ENCODE measurements at regions not wholly inside any gene's neighbourhood (a gene's known extent, or its start where the extent isn't known, plus 50 kb on each side); places are given as distances from the start of the nearest gene placed in this dataset.

DNA sequence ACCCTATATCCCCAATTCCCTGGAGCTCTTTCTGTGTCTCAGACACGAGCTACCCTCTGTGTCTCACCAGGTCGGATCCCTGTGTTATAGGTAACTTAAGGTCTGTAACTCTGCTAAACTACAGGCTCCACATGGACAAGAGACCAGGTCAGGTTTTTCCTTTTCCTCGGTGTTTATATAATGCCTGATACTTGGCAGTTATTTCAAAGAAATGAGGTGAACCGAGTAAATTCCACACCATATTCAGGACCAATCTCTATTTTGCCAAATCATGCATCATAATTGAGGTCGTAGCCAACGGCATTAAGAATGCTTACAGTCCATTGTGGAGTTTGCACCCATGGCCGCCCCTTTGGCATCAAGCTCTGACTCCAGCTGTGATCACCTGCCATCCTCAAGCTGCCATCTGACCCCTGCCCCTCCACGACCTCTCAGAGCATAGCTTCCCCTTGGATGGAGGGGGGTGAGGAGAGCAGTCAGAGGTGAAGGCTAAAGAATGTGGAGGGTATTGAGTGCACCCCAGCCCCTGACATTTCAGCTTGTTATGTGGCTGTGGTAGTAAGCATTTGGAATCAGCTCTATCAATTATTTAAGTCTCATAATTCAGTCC is 434.7 kb upstream of the RBFOX1 start:
- no peaks in the 10 kb centered on the region for H3K79me2 ChIP-seq (ENCODE audit: insufficient read depth, low read length)
- no peak overlapping the region for H3K4me2 ChIP-seq (ENCODE audit: low read length)
- ChIA-PET CTCF (no interaction called here), POLR2A (no interaction called here), RAD21 (ENCODE audit: low non-redundant PET in 1 of 2, low total read pairs in 2 of 2, uncharacterized antibody in 2 of 2, unreplicated experiment in 2 of 2) (no interaction called here)
- no peak overlapping the region for H2AFZ ChIP-seq (ENCODE audit: low read depth, low read length, poor library complexity, severe bottlenecking)
- H3K9me2 ChIP-seq (ENCODE audit: insufficient read depth): no peaks in the 10 kb centered on the region
- no peaks in the 10 kb centered on the region for H3K27me3 ChIP-seq (ENCODE audit: insufficient read depth, low read length)
- H3K36me3 ChIP-seq (ENCODE audit: control insufficient read depth in 1 of 2, insufficient read depth in 2 of 2, low read length in 2 of 2): no peaks in the 10 kb centered on the region
- ATAC-seq (no peak), DNase-seq (ENCODE audit: low read depth, low spot score) (no peak)
- H3K4me1 ChIP-seq (ENCODE audit: control insufficient read depth in 1 of 2, insufficient read depth in 2 of 2, low read length in 2 of 2): no peaks in the 10 kb centered on the region
- no peak for TF ChIP-seq JUND (IDR thresholded peaks at IDR 0.05)
- TF ChIP-seq SP1 (IDR thresholded peaks at IDR 0.05; ENCODE audit: low read depth): no peak
- TF ChIP-seq ZNF274 (IDR thresholded peaks at IDR 0.05; ENCODE audit: low read depth, low read length): no peak
- TF ChIP-seq POLR2AphosphoS5 (IDR thresholded peaks at IDR 0.05; ENCODE audit: low read depth, low read length): no peak
- TF ChIP-seq CBX3 (IDR thresholded peaks at IDR 0.05; ENCODE audit: low read depth): no peak
- TF ChIP-seq MAX (IDR thresholded peaks at IDR 0.05): no peak
- no peak for TF ChIP-seq EZH2phosphoT487 (IDR thresholded peaks at IDR 0.05; ENCODE audit: borderline replicate concordance)
- TF ChIP-seq POLR2A (IDR thresholded peaks at IDR 0.05; ENCODE audit: borderline replicate concordance, extremely low read depth, insufficient read depth, insufficient read length): no peak
- TF ChIP-seq SRF (IDR thresholded peaks at IDR 0.05; ENCODE audit: low read depth): no peak
- no peak for TF ChIP-seq CEBPB (IDR thresholded peaks at IDR 0.05; ENCODE audit: low read depth)
- TF ChIP-seq YY1 (IDR thresholded peaks at IDR 0.05; ENCODE audit: extremely low read depth, insufficient replicate concordance, low read depth, low read length): no peak
- TF ChIP-seq, protein P1, sequence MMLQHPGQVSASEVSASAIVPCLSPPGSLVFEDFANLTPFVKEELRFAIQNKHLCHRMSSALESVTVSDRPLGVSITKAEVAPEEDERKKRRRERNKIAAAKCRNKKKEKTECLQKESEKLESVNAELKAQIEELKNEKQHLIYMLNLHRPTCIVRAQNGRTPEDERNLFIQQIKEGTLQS (IDR thresholded peaks at IDR 0.05): no peak
- TF ChIP-seq RAD21 (IDR thresholded peaks at IDR 0.05; ENCODE audit: low read depth): no peak
- H4K20me1 ChIP-seq (ENCODE audit: insufficient read depth): no peaks in the 10 kb centered on the region
- H3K27ac ChIP-seq (ENCODE audit: low read depth, low read length): no peak overlapping the region
- no TSS peak for BruUV-seq (replicated peaks)
- no peaks in the 10 kb centered on the region for H3K9me3 ChIP-seq (ENCODE audit: control insufficient read depth in 1 of 2, insufficient read depth in 1 of 2, low read depth in 1 of 2, low read length in 2 of 2)
- H3K4me3 ChIP-seq (replicated peaks in 1 of 2; ENCODE audit: low read depth in 1 of 2, low read length in 2 of 2): no peak overlapping the region
- intact Hi-C loops (cut with micrococcal nuclease): no loop called here
- no peak overlapping the region for H3K9ac ChIP-seq (ENCODE audit: low read length)
